ENCODE measurements at regions not wholly inside any gene's neighbourhood (a gene's known extent, or its start where the extent isn't known, plus 50 kb on each side); places are given as distances from the start of the nearest gene placed in this dataset.

- no peaks in the 10 kb centered on the region for H3K27me3 ChIP-seq (ENCODE audit: low read depth)
- ATAC-seq (peak; percentile 83 to 85), DNase-seq (peak; percentile 85)
- intact Hi-C loops (cut with DNase I), result no loop called here
- no peak overlapping the region for H3K4me3 ChIP-seq
- no peaks in the 10 kb centered on the region for H3K9me3 ChIP-seq
- no peak for TF ChIP-seq CTCF (IDR thresholded peaks at IDR 0.05)
- no peaks in the 10 kb centered on the region for H3K36me3 ChIP-seq
- peaks cover 17% of the 10 kb centered on the region for H3K4me1 ChIP-seq
- H3K27ac ChIP-seq, result peak overlapping the region; percentile 12
These were observed 153.1 kb upstream of the RAB4A start for GRCh38 chr1:229117664-229118300.

GRCh38 chr1:229118477-229119061 lies 152.3 kb upstream of the RAB4A start:
- intact Hi-C loops (cut with DNase I), result no loop called here
- no peak for ATAC-seq
- Histone ChIP-seq H3K9me3 (no peaks in the 10 kb centered on the region), H3K36me3 (no peaks in the 10 kb centered on the region), H3K27ac (no peak overlapping the region), H3K4me3 (no peak overlapping the region), H3K27me3 (ENCODE audit: low read depth) (no peaks in the 10 kb centered on the region), H3K4me1 (peaks cover 17% of the 10 kb centered on the region)
- no peak for TF ChIP-seq CTCF (IDR thresholded peaks at IDR 0.05)
- DNase-seq, result no peak

GRCh38 chr1:229119161-229119560 lies 151.8 kb upstream of the RAB4A start:
- DNase-seq (no peak), ATAC-seq (peak in 1 of 2 donors; percentile 8)
- no peaks in the 10 kb centered on the region for H3K36me3 ChIP-seq
- H3K9me3 ChIP-seq, result no peaks in the 10 kb centered on the region
- H3K27ac ChIP-seq, result no peak overlapping the region
- intact Hi-C loops (cut with DNase I), result no loop called here
- no peak for TF ChIP-seq CTCF (IDR thresholded peaks at IDR 0.05)
- peaks cover 17% of the 10 kb centered on the region for H3K4me1 ChIP-seq
- no peaks in the 10 kb centered on the region for H3K27me3 ChIP-seq (ENCODE audit: low read depth)
- no peak overlapping the region for H3K4me3 ChIP-seq

GRCh38 chr1:229119876-229120275 lies 151.0 kb upstream of the RAB4A start:
- DNase-seq (no peak), ATAC-seq (no peak)
- Histone ChIP-seq H3K4me3 (no peak overlapping the region), H3K36me3 (no peaks in the 10 kb centered on the region), H3K27ac (no peak overlapping the region), H3K9me3 (no peaks in the 10 kb centered on the region), H3K4me1 (peaks cover 17% of the 10 kb centered on the region), H3K27me3 (ENCODE audit: low read depth) (no peaks in the 10 kb centered on the region)
- intact Hi-C loops (cut with DNase I), result no loop called here
- no peak for TF ChIP-seq CTCF (IDR thresholded peaks at IDR 0.05)

GRCh38 chr1:229121845-229122436 lies 149.0 kb upstream of the RAB4A start:
- no peak for ATAC-seq
- DNase-seq, result no peak
- Histone ChIP-seq H3K4me3 (no peak overlapping the region), H3K9me3 (no peaks in the 10 kb centered on the region), H3K36me3 (no peaks in the 10 kb centered on the region), H3K4me1 (peaks cover 14% of the 10 kb centered on the region), H3K27ac (no peak overlapping the region), H3K27me3 (ENCODE audit: low read depth) (no peaks in the 10 kb centered on the region)
- no peak for TF ChIP-seq CTCF (IDR thresholded peaks at IDR 0.05)
- intact Hi-C loops (cut with DNase I), result no loop called here

Data from lower lobe of right lung (tissue), 2 donors.